Muscle of leg (tissue), 3 donors: ENCODE measurements at regions not wholly inside any gene's neighbourhood (a gene's known extent, or its start where the extent isn't known, plus 50 kb on each side); places are given as distances from the start of the nearest gene placed in this dataset.

Experiments
- DNase-seq: peaks from one replicate; pipeline ENCODE4 v3.0.0; 2013
- H3K27ac ChIP-seq: one replicate; pipeline ENCODE4 v1.5.1; 2013; ENCODE audit warnings: mild to moderate bottlenecking, low read length, control low read depth
- H3K27me3 ChIP-seq: one replicate; pipeline ENCODE4 v1.6.1; 2013; ENCODE audit warnings: low read length; ENCODE audit not compliant: control insufficient read depth, insufficient read depth
- H3K36me3 ChIP-seq: one replicate; pipeline ENCODE4 v1.6.1; 2013; ENCODE audit warnings: low read length; ENCODE audit not compliant: control insufficient read depth, insufficient read depth
- H3K4me1 ChIP-seq: one replicate; pipeline ENCODE4 v1.6.1; 2013; ENCODE audit warnings: low read length; ENCODE audit not compliant: control insufficient read depth, insufficient read depth
- H3K4me3 ChIP-seq: one replicate; pipeline ENCODE4 v1.5.1; 2013; ENCODE audit warnings: low read length, control low read depth
- H3K9me3 ChIP-seq: replicated peaks from 2 replicates; pipeline ENCODE4 v1.6.1; 2013; ENCODE audit warnings: low read depth, low read length; ENCODE audit not compliant: control insufficient read depth
- WGBS: methylation state at CpG from one replicate; pipeline ENCODE4 v1.1.5; 2013; ENCODE audit warnings: missing lambda C conversion rate; ENCODE audit not compliant: insufficient coverage; 5-methylcytosine and 5-hydroxymethylcytosine counted together

DNA sequence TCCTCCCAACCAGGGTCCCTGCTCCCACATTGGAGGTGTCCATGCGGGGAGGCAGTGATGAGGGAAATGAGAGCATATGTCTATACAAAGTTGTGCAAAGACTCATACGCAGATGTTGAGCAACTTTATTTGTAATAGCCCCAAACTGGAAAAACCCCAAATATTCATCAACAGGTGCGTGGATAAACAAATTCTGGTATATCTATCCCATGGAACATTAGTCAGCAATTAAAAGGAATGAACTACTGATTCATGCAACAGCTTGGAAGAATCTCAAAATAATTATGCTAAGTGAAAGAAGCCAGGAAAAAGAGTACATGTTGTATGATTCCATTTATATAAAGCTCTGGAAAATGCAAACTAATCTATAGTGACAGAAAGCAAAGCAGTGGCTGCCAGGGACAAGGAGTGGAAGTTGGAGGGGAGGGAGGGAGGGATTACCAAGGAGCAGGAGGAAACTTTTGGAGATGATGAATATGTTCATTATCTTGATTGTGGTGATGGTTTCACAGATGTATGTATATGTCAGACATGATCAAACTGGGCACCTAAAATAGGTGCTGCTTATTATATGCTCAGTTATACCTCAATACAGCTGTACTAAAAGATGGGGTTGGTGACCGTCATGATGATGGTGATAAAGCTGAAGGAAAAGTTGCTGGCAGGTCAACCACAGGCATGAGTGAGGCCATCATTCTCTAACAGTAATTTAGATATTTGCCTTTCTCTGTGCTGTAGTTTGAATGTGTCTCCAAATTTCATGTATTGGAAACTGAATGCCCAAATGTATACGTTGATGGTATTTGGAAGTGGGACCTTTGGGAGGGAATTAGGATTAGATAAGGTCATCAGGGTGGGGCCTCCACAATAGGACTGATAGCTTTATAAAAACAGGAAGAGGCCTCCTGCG is 270.9 kb downstream of the CYP26B1 start:
- H3K27ac ChIP-seq = no peak overlapping the region
- DNase-seq = no peak
- H3K4me1 ChIP-seq = peaks cover 21% of the 10 kb centered on the region
- WGBS = 80% methylated on average over 2 of the region's 6 CpGs
- H3K9me3 ChIP-seq = no peaks in the 10 kb centered on the region
- H3K27me3 ChIP-seq = no peaks in the 10 kb centered on the region
- H3K4me3 ChIP-seq = no peak overlapping the region
- H3K36me3 ChIP-seq = no peaks in the 10 kb centered on the region

DNA sequence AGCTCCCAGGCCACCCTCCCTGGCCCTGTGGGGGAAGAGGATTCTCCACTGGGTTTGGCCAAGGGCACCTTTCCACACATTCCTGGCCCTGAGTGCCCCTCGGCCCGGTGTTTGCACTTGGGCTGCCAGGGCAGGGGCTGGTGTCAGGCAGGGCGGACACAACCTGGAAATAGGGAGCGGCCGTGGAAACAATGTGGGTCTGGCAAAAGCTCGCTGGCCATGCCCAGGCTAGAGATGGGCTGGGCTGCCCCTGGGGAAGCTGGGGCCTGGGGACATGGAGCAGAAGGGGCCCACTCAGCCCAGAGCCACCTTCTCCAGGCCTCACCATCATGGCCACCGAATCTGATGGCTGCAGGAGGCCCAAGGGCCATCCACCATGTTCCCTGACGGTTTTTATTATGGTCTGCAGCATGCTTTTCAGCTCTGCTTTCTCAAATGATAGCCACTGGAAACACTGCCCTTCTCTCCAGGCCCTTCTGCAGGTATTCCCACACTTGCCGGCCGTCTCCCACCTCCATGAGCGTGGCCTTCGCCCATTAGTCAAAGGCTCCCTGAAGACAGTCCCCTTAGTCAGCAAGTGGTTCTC is 275.1 kb downstream of the CYP26B1 start:
- no peak for DNase-seq
- no peaks in the 10 kb centered on the region for H3K27me3 ChIP-seq
- no peaks in the 10 kb centered on the region for H3K36me3 ChIP-seq
- peaks cover 3% of the 10 kb centered on the region for H3K4me1 ChIP-seq
- no peak overlapping the region for H3K4me3 ChIP-seq
- no peak overlapping the region for H3K27ac ChIP-seq
- WGBS = 95% methylated on average over 8 of the region's 12 CpGs
- H3K9me3 ChIP-seq = no peaks in the 10 kb centered on the region

DNA sequence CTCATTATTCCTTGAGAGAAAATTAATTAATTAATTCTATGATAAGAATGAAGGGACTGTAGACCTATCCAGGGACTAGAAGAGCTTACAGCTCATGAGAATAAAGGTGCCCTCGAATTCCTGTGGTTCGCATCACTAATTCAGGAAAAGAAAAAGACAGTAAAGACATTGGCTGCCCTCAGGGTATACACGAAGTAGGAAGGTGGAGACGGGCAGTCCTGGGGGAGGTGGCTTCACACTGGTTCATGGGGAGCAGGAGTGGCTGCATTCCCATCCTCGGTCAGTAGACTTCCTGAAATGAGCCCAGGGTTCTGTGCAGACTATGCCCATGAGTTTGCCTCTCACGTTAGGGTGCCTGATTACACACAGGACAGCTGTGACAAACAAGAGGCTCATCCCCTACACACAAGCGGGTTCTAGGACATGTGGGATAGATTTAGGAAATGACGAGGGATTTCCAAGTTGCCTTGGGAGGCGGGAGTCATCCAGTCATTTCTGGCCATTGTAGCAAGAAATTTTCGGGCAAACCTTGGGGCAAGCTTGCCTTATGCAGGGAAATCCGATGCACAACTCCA is 282.2 kb downstream of the CYP26B1 start:
- no peak overlapping the region for H3K4me3 ChIP-seq
- no peaks in the 10 kb centered on the region for H3K9me3 ChIP-seq

DNA sequence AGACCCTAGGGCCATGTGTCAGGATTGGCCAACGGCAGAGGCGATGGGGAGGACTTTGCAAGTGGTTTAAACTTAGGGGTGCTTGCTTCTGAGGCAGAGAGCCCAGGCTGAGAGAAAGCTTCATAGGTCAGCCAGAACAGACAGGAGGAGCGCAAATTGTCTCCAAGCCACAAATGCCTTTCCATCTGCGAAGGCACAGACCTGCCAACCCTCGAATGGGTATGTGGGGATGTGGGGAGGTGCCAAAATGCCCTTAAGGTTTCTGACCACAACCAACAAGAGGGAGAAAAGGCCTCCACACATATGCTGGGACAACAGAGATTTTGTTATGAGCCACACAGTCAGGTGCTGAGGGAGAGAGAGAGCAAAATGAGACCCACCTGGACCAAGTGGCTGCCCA is 283.6 kb downstream of the CYP26B1 start:
- H3K9me3 ChIP-seq = no peaks in the 10 kb centered on the region
- H3K4me3 ChIP-seq = no peak overlapping the region
- no peaks in the 10 kb centered on the region for H3K36me3 ChIP-seq
- no peak overlapping the region for H3K27ac ChIP-seq
- peaks cover 5% of the 10 kb centered on the region for H3K4me1 ChIP-seq
- H3K27me3 ChIP-seq = peaks cover 3% of the 10 kb centered on the region
- DNase-seq = no peak
- WGBS = 72% methylated on average over 2 of the region's 5 CpGs

More for the DNA sequence above, 282.2 kb downstream of the CYP26B1 start:
- DNase-seq = no peak
- H3K27ac ChIP-seq = no peak overlapping the region
- no peaks in the 10 kb centered on the region for H3K36me3 ChIP-seq
- WGBS = 77% methylated on average over 8 of the region's 11 CpGs
- peaks cover 5% of the 10 kb centered on the region for H3K4me1 ChIP-seq
- peaks cover 3% of the 10 kb centered on the region for H3K27me3 ChIP-seq

DNA sequence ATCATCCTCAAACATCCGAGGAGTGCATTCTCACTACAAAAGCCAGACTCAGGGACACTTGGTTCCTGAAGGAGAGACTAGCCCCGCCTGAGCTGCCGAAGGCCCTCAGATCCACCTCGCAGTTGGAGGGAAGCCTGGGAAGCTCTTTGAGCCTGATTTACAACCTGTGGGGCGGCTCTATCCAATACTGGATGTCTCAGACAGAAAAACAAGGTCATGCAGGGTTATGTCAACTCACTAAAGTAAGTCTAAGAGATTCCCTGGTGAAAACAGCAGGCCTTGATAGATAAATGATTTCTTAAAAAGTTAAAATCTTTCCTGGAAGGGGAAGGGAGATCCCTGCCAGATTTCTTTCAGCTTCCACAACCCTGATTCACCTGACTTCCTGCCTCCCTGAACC is 284.3 kb downstream of the CYP26B1 start:
- peak; percentile 63 for DNase-seq
- H3K27ac ChIP-seq = no peak overlapping the region
- H3K4me1 ChIP-seq = peaks cover 6% of the 10 kb centered on the region
- no peaks in the 10 kb centered on the region for H3K36me3 ChIP-seq
- H3K4me3 ChIP-seq = no peak overlapping the region
- peaks cover 3% of the 10 kb centered on the region for H3K27me3 ChIP-seq
- no peaks in the 10 kb centered on the region for H3K9me3 ChIP-seq
- WGBS = 17% methylated on average over 4 of the region's 5 CpGs

DNA sequence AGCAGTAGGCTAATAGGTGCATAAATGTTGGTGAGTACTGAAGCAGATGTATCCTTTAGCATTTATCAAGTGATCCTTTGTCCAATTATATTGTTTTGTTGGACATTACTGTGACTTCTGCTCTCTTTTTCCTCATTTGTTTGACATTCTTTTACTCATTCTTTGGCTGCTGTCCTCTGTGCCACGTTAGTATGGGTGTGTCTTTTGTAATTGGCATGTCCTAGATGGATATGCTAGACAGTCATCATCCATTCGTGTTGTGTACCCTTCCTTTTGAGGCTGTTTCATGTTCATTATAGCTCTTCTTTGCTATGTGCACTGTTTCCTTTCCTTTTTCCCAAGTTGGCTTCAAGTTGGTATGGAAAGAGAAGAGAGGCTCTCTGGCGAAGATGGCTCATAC is 284.7 kb downstream of the CYP26B1 start:
- no peak for DNase-seq
- Histone ChIP-seq H3K36me3 (no peaks in the 10 kb centered on the region), H3K27ac (no peak overlapping the region), H3K4me3 (no peak overlapping the region), H3K9me3 (no peaks in the 10 kb centered on the region), H3K4me1 (peaks cover 11% of the 10 kb centered on the region), H3K27me3 (peaks cover 3% of the 10 kb centered on the region)
- WGBS = no CpG with 5 or more reads among the region's 3 CpGs

DNA sequence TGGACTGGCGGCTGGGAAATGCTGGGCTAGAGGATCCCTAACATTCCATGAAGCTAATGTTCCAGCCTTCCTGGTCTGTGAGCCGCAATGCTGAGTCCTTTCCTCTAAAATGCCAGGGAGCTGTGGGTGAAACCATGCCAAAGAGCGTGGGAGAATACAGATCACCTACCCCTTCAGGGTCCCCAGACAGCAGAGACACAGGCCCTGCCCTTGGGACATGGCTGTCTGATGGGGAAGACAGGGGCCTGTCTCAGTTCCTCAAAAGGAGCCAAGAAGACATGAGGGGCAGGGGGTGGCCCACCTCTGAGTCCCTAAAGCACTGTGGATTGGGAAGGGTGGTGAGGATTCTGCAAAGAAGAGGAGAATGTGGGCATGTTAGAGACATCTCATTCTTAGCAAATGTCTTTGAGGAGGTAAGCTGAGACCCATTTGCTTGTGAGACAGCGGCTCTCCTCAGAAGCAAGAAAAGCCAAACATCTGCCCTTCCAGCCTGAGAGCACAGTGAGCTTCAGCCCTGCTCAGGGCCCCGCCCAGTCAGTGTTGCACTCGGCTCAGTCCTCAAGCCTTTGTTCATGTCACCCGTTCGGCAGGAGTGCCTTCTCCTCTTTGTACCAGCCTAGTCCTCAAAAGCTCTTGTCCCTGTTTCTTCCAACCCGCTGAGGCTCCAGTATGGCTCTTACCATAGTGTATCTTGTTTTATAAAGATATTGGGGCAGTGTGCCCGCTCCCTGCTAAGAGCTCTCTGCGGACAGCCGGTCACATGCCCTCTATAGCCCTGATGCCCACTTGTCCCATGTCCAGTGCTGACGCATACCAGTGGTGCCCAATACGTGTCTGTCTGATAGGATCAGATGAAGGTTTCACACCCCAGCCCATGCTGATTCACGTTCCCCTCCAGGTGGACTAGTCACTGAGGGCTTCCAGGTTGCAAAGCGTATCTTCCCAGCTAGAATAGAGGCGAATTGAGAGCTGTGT is 286.2 kb downstream of the CYP26B1 start:
- Histone ChIP-seq H3K4me1 (peaks cover 11% of the 10 kb centered on the region), H3K9me3 (no peaks in the 10 kb centered on the region), H3K36me3 (no peaks in the 10 kb centered on the region), H3K27me3 (peaks cover 3% of the 10 kb centered on the region), H3K4me3 (no peak overlapping the region), H3K27ac (no peak overlapping the region)
- 89% methylated on average over 12 of the region's 17 CpGs for WGBS
- no peak for DNase-seq

DNA sequence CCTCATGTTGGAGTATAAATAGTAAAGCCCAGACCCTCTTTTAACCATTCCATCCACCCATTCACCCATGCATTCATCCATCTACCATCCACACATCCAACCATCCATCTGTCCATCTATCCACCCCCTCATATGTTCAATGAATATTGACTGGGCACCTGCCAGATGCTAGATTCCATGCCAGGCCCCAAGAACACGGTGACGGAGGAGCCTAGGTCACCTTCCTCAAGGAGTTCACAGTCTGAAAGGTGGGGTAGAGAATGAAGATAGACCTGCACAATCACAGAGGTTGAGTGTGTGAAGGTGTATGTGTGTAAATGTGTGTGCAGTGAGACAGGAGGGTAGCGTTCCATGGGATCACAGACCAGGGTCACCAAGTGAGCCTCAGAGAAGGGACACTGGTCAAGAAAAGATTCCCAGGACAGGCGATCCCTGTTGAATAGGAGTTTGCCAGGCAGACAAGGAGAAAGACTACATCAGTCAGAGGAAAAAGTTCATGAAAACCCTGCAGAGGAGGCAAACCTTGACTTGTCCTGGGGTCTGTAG is 287.2 kb downstream of the CYP26B1 start:
- Histone ChIP-seq H3K4me1 (peaks cover 11% of the 10 kb centered on the region), H3K36me3 (no peaks in the 10 kb centered on the region), H3K27me3 (peaks cover 3% of the 10 kb centered on the region), H3K9me3 (peaks cover 4% of the 10 kb centered on the region), H3K4me3 (no peak overlapping the region), H3K27ac (no peak overlapping the region)
- WGBS = 92% methylated on average over 4 of the region's 4 CpGs
- no peak for DNase-seq

DNA sequence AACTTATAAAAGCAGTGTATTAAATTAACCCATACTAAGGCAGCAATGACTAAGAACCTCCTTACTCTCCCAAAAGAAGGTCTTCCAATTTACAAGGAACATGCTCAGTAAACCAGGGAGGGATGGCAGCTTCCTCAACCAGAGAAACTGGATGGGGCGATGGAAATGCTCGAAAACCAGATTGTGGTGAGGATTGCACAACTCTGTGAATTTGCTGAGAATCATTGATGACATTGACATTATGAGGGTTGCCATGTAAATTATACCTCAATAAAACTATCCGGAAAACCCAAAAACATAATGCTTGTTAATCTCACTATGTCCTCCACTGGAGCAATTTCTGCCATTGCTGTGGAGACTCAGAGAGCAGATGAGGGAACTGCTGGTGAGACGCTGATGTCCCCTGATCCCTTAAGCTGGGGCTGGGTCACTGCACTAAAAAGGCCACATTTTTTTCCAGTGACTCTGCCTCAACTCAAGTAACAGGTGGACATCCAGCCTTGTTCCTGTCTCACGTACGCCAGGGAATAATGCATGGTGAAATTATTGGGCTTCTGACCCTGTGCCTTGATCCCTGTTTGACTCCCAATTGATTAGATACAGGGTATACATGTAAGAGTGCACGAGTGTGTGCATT is 288.3 kb downstream of the CYP26B1 start:
- Histone ChIP-seq H3K27me3 (peaks cover 3% of the 10 kb centered on the region), H3K4me1 (peaks cover 11% of the 10 kb centered on the region), H3K27ac (no peak overlapping the region), H3K36me3 (no peaks in the 10 kb centered on the region), H3K9me3 (peaks cover 8% of the 10 kb centered on the region), H3K4me3 (no peak overlapping the region)
- 88% methylated on average over 3 of the region's 7 CpGs for WGBS
- no peak for DNase-seq
